ENCODE measurements at regions not wholly inside any gene's neighbourhood (a gene's known extent, or its start where the extent isn't known, plus 50 kb on each side); places are given as distances from the start of the nearest gene placed in this dataset.

DNA sequence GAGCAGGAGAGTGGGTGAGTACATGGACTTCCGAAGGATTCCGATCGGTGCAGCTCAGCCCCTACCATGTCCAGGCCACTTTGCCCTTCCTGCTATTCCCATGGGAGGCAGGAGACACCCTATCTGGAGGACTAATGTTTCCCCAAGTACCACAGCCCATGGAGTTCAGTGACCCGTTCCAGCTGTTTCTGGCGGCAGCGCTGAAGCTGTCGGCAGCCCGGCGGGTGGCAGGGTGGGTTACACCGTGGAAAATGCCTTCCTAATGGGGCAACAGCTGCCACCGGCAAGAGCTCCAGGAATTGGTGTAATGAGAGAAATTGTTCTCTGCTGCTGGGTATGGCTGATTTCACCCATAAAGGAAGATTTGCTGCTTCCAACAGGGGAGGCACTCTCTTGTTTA, 98.3 kb downstream of the MYCN start:
- DNase-seq = no peak
- no peak overlapping the region for H3K4me3 ChIP-seq
- no peaks in the 10 kb centered on the region for H3K36me3 ChIP-seq
- TF ChIP-seq, protein P1, sequence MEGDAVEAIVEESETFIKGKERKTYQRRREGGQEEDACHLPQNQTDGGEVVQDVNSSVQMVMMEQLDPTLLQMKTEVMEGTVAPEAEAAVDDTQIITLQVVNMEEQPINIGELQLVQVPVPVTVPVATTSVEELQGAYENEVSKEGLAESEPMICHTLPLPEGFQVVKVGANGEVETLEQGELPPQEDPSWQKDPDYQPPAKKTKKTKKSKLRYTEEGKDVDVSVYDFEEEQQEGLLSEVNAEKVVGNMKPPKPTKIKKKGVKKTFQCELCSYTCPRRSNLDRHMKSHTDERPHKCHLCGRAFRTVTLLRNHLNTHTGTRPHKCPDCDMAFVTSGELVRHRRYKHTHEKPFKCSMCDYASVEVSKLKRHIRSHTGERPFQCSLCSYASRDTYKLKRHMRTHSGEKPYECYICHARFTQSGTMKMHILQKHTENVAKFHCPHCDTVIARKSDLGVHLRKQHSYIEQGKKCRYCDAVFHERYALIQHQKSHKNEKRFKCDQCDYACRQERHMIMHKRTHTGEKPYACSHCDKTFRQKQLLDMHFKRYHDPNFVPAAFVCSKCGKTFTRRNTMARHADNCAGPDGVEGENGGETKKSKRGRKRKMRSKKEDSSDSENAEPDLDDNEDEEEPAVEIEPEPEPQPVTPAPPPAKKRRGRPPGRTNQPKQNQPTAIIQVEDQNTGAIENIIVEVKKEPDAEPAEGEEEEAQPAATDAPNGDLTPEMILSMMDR (IDR thresholded peaks at IDR 0.05; ENCODE audit: borderline replicate concordance) = no peak
- H3K27me3 ChIP-seq (ENCODE audit: low read depth) = peaks cover 50% of the 10 kb centered on the region
- intact Hi-C loops (cut with micrococcal nuclease) = no loop called here
- no peaks in the 10 kb centered on the region for H3K4me1 ChIP-seq
- H3K27ac ChIP-seq (replicated peaks) = no peak overlapping the region
- no peaks in the 10 kb centered on the region for H3K9me3 ChIP-seq (replicated peaks)

DNA sequence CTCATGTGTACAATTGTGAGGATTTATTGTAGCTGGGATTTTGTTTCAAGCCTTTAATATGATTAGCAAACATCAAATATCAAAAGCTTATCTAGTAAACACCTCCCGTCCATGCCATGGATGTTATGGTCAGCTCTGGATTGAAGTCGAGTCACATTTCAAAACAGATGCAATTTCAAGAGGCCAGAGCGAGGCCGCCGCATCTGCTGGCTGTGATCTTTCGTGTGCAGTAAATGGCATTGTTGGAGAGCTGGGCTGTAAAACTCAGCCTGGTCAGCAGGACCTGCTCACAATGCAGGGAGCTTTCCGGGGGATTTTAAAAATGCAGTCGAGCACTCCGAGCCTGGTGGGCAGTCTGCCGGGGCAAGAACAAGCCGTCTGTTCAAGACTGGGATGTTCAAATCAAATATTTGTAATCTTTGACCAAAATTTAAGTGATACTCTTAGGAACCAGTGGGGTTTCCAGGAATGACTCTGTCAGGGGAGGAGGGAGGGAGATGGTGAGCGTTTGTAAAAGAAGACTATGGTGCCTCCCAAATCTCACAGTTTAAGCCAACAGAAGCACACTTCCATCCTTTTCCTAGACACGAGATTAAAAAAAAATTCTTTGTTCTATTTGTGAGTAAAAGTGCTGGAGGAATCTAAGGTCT, 97.6 kb downstream of the MYCN start:
- intact Hi-C loops (cut with micrococcal nuclease) = no loop called here
- no peaks in the 10 kb centered on the region for H3K9me3 ChIP-seq (replicated peaks)
- no peaks in the 10 kb centered on the region for H3K36me3 ChIP-seq
- H3K27me3 ChIP-seq (ENCODE audit: low read depth) = peaks cover 49% of the 10 kb centered on the region
- TF ChIP-seq, protein P1 (IDR thresholded peaks at IDR 0.05; ENCODE audit: borderline replicate concordance) = no peak
- no peak overlapping the region for H3K27ac ChIP-seq (replicated peaks)
- H3K4me1 ChIP-seq = no peaks in the 10 kb centered on the region
- H3K4me3 ChIP-seq = no peak overlapping the region
- no peak for DNase-seq

DNA sequence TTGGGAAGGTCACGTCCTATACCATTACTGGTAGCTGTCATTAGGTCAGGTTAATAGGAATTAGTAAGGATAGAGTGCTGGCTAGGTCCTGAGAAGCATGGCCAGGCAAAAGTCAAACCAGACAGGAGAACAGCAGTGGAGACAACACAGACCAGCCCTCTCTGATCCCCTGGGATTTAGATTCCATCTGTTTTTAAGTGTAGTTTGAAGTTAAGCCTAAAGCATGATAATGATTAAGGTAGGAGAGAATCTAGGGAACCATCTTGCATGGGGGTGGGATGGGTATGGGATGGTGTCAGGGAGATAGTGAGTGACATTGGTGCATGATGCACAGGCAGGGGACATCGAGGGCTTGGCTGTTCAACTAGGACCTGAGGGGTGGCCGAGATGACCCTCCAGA, 96.6 kb downstream of the MYCN start:
- Histone ChIP-seq H3K27ac (replicated peaks) (no peak overlapping the region), H3K4me3 (no peak overlapping the region), H3K27me3 (ENCODE audit: low read depth) (peaks cover 40% of the 10 kb centered on the region), H3K9me3 (replicated peaks) (no peaks in the 10 kb centered on the region), H3K4me1 (no peaks in the 10 kb centered on the region), H3K36me3 (no peaks in the 10 kb centered on the region)
- intact Hi-C loops (cut with micrococcal nuclease) = no loop called here
- TF ChIP-seq, protein P1 (IDR thresholded peaks at IDR 0.05; ENCODE audit: borderline replicate concordance) = no peak
- no peak for DNase-seq

DNA sequence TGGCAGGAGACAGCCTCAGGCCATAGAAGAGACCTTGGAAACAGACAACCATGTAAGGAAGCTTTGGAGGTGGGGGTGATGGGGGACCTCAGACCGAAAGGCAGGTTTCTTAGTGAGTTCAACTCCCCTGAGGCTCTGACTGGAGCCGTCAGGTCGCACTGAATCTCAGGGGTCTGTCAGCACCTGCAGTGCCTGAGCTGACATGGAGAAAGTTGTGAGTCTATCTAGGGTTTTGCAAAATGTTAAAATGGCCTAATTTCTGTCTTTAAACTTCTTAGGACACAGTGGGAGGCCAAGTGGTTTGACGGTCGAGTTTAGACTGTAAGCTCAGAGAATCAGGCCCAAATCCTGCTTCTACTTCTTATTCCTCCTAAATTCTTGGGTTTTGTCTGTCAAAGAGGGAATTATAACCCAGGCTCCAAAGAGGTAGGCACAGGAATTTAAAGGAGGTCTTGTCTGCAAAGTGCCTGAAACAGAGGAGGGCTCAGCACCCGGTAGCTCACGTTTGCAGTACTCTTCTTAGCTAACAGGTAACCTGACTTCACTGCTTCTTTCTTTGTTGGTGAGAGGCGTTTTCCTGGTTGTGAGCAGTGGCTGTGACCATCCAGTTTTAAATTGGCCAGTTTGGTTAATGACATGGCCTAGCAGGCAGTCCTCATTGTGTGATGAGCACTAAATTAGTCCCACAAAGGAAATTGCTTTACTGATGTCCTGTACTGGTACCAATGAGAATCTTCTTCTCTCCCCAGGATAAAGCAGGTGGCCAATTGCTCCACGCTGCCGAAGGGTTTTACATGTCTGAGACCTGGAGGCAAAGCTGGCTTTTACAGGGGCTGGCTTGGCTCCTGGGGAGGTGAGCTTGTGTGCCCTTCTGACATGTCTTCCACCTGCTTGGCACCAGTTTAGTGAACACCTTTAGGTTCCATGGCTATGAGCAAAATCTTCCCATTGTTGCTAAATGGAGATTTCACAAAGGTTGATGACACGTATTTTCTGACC, 95.7 kb downstream of the MYCN start:
- Histone ChIP-seq H3K4me3 (no peak overlapping the region), H3K27ac (replicated peaks) (no peak overlapping the region), H3K36me3 (no peaks in the 10 kb centered on the region), H3K27me3 (ENCODE audit: low read depth) (peaks cover 31% of the 10 kb centered on the region), H3K4me1 (no peaks in the 10 kb centered on the region), H3K9me3 (replicated peaks) (no peaks in the 10 kb centered on the region)
- DNase-seq = no peak
- TF ChIP-seq, protein P1 (IDR thresholded peaks at IDR 0.05; ENCODE audit: borderline replicate concordance) = no peak
- intact Hi-C loops (cut with micrococcal nuclease) = no loop called here

DNA sequence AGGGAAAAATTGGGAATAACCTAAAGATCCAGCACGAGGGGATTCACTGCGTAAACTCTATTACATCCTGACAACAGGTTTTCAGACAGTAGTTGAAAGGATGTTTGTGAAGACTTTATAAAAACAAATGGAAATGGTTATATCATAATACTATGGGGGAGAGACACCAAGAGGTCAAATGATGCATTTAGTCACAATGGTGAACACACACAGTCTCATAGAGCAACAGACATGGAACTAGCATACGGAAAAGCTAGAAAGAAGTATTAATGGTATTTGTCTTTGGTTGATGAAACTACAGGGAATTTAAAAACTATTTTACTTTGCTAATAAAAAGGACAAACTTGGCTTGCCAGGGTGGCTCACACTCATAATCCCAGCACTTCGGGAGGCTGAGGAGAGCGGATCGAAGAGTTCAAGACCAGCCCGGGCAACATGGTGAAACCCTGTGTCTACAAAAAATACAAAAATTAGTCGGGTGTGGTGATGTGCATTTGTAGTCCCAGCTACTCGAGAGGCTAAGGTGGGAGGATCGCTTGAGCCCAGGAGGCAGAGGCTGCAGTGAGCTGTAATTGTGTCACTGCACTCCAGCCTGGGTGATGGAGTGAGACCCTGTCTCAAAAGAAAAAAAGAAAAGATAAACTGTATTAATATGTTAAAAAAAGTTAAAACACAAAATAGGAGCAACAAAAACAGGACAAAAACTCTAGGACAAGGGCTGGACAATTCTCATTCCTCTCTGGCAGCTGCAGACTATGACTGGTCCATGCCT, 94.8 kb downstream of the MYCN start:
- intact Hi-C loops (cut with micrococcal nuclease) = no loop called here
- H3K27me3 ChIP-seq (ENCODE audit: low read depth) = peaks cover 22% of the 10 kb centered on the region
- no peak overlapping the region for H3K27ac ChIP-seq (replicated peaks)
- TF ChIP-seq, protein P1 (IDR thresholded peaks at IDR 0.05; ENCODE audit: borderline replicate concordance) = no peak
- no peak for DNase-seq
- H3K9me3 ChIP-seq (replicated peaks) = no peaks in the 10 kb centered on the region
- no peak overlapping the region for H3K4me3 ChIP-seq
- H3K4me1 ChIP-seq = no peaks in the 10 kb centered on the region
- no peaks in the 10 kb centered on the region for H3K36me3 ChIP-seq

Data from left ventricle myocardium inferior (tissue), 1 donor.